Panc1 (cell line): ENCODE measurements at regions not wholly inside any gene's neighbourhood (a gene's known extent, or its start where the extent isn't known, plus 50 kb on each side); places are given as distances from the start of the nearest gene placed in this dataset.

ENCODE experiments used
- ATAC-seq: fragments of 200-7000 bp; cut with Tn5 transposase; 2 replicates; pipeline ENCODE4 v1.9.1; 2020; ENCODE audit warnings: mild to moderate bottlenecking, moderate library complexity
- BruUV-seq: library from RNA; stranded (reverse); fragments of 400-500 nt; replicated peaks from 2 replicates; lab custom pipeline; 2021; lab: Mats Ljungman, UMichigan
- CTCF ChIA-PET: fragments of 300-600 bp; sonication (Branson Sonifier 250); formaldehyde crosslinking; loops from one replicate; lab custom pipeline; 2022; ENCODE audit warnings: antibody characterized with exemption; lab: Charles Lee
- POLR2A ChIA-PET: fragments of 300-600 bp; sonication (Branson Sonifier 250); formaldehyde crosslinking; loops from one replicate; lab custom pipeline; 2022; ENCODE audit warnings: antibody characterized with exemption; lab: Charles Lee
- DNase-seq: peaks from one replicate; pipeline ENCODE4 v3.0.0-alpha.2; 2010; ENCODE audit warnings: low read depth, low spot score
- H3K27ac ChIP-seq: 2 replicates; pipeline ENCODE4 v1.5.1; 2011; ENCODE audit warnings: mild to moderate bottlenecking, low read length, inconsistent platforms
- H3K27me3 ChIP-seq: fragments of 200-500 bp; sonication (Bioruptor generic); 2 replicates; pipeline ENCODE4 v1.6.0; 2014; ENCODE audit warnings: low read length, inconsistent platforms; ENCODE audit not compliant: control insufficient read depth, insufficient read depth
- H3K36me3 ChIP-seq: fragments of 200-500 bp; sonication (Bioruptor generic); 2 replicates; pipeline ENCODE4 v1.5.1; 2014; ENCODE audit warnings: inconsistent platforms, mild to moderate bottlenecking, low read length, moderate library complexity; ENCODE audit not compliant: control insufficient read depth, insufficient read depth
- H3K4me1 ChIP-seq: 2 replicates; pipeline ENCODE4 v1.5.1; 2011; ENCODE audit warnings: inconsistent platforms, mild to moderate bottlenecking, low read length, moderate library complexity; ENCODE audit not compliant: control insufficient read depth, insufficient read depth
- H3K4me3 ChIP-seq, 2 experiments: 2 replicates each; pipeline ENCODE4 v1.5.1; 2011 to 2012; ENCODE audit warnings: low read depth in 2 of 2, low read length in 2 of 2, mild to moderate bottlenecking in 2 of 2, inconsistent platforms in 1 of 2, moderate library complexity in 1 of 2
- H3K9me3 ChIP-seq: fragments of 200-500 bp; sonication (Bioruptor generic); 2 replicates; pipeline ENCODE4 v1.5.1; 2014; ENCODE audit warnings: low read depth, mild to moderate bottlenecking, inconsistent platforms, low read length, moderate library complexity; ENCODE audit not compliant: control insufficient read depth, insufficient read depth
- POLR2AphosphoS5 ChIP-seq: IDR thresholded peaks from 2 replicates; pipeline ENCODE4 v1.6.1; 2012; ENCODE audit warnings: mild to moderate bottlenecking, low read depth, low read length, moderate library complexity
- SIN3A ChIP-seq: IDR thresholded peaks from 2 replicates; pipeline ENCODE4 v1.6.1; 2012; ENCODE audit warnings: low read depth, mild to moderate bottlenecking, low read length, moderate library complexity, borderline replicate concordance; ENCODE audit not compliant: insufficient read depth
- TCF7L2 ChIP-seq: IDR thresholded peaks from 2 replicates; pipeline ENCODE4 v1.6.1; 2011; ENCODE audit warnings: mild to moderate bottlenecking, low read depth, low read length, inconsistent platforms
- in situ Hi-C: cut with HindIII; loops from 2 replicates; pipeline ENCODE4 v1.10.0; 2016; ENCODE audit warnings: low sequenced_read_pairs, low pct_unique_long_range_greater_than_20kb
- intact Hi-C: fragments of 100-400 bp; cut with micrococcal nuclease; formaldehyde crosslinking; loops from one replicate; pipeline ENCODE4 v1.10.0; 2022; ENCODE audit not compliant: unreplicated experiment
- TF ChIP-seq, protein P1 (sequence below): fragments of 450-650 bp; IDR thresholded peaks from 2 replicates; pipeline ENCODE4 v1.5.1; 2017; ENCODE audit warnings: mild to moderate bottlenecking
- TF ChIP-seq, protein P2 (sequence below), 2 experiments: IDR thresholded peaks; 2 replicates each; pipeline ENCODE4 v1.6.1; 2011 to 2012; ENCODE audit warnings: low read depth in 2 of 2, control low read depth in 1 of 2, low read length in 1 of 2, mild to moderate bottlenecking in 1 of 2, moderate library complexity in 1 of 2; ENCODE audit not compliant: insufficient read depth in 1 of 2

DNA sequence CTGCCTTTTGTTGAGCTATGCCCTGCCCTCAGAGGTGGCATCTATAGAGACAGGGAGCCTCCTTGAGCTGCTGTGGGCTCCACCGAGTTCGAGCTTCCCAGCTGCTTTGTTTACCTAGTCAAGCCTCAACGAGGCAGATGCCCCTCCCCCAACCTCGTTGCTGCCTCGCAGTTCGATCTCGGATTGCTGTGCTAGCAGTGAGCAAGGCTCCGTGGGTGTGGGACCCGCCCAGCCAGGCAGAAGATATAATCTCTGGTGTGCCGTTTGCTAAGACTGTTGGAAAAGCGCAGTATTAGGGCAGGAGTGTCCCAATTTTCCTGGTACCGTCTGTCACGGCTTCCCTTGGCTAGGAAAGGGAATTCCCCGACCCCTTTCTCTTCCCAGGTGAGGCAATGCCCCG is 88.4 kb upstream of the CDK6 start:
- Histone ChIP-seq H3K36me3 (no peaks in the 10 kb centered on the region), H3K9me3 (no peaks in the 10 kb centered on the region), H3K4me1 (no peaks in the 10 kb centered on the region), H3K4me3 (no peak overlapping the region), H3K27ac (no peak overlapping the region), H3K27me3 (no peaks in the 10 kb centered on the region)
- ChIA-PET CTCF (no interaction called here), POLR2A (no interaction called here)
- ATAC-seq (no peak), DNase-seq (no peak)
- no peak for TF ChIP-seq SIN3A
- TF ChIP-seq, protein P1, sequence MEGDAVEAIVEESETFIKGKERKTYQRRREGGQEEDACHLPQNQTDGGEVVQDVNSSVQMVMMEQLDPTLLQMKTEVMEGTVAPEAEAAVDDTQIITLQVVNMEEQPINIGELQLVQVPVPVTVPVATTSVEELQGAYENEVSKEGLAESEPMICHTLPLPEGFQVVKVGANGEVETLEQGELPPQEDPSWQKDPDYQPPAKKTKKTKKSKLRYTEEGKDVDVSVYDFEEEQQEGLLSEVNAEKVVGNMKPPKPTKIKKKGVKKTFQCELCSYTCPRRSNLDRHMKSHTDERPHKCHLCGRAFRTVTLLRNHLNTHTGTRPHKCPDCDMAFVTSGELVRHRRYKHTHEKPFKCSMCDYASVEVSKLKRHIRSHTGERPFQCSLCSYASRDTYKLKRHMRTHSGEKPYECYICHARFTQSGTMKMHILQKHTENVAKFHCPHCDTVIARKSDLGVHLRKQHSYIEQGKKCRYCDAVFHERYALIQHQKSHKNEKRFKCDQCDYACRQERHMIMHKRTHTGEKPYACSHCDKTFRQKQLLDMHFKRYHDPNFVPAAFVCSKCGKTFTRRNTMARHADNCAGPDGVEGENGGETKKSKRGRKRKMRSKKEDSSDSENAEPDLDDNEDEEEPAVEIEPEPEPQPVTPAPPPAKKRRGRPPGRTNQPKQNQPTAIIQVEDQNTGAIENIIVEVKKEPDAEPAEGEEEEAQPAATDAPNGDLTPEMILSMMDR, result no peak
- no peak for TF ChIP-seq TCF7L2
- no peak for TF ChIP-seq POLR2AphosphoS5
- TF ChIP-seq, protein P2, sequence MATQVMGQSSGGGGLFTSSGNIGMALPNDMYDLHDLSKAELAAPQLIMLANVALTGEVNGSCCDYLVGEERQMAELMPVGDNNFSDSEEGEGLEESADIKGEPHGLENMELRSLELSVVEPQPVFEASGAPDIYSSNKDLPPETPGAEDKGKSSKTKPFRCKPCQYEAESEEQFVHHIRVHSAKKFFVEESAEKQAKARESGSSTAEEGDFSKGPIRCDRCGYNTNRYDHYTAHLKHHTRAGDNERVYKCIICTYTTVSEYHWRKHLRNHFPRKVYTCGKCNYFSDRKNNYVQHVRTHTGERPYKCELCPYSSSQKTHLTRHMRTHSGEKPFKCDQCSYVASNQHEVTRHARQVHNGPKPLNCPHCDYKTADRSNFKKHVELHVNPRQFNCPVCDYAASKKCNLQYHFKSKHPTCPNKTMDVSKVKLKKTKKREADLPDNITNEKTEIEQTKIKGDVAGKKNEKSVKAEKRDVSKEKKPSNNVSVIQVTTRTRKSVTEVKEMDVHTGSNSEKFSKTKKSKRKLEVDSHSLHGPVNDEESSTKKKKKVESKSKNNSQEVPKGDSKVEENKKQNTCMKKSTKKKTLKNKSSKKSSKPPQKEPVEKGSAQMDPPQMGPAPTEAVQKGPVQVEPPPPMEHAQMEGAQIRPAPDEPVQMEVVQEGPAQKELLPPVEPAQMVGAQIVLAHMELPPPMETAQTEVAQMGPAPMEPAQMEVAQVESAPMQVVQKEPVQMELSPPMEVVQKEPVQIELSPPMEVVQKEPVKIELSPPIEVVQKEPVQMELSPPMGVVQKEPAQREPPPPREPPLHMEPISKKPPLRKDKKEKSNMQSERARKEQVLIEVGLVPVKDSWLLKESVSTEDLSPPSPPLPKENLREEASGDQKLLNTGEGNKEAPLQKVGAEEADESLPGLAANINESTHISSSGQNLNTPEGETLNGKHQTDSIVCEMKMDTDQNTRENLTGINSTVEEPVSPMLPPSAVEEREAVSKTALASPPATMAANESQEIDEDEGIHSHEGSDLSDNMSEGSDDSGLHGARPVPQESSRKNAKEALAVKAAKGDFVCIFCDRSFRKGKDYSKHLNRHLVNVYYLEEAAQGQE (IDR thresholded peaks at IDR 0.05; ENCODE audit: insufficient read depth in 1 of 2, low read depth in 2 of 2, low read length in 1 of 2), result no peak
- in situ Hi-C loops, result no loop called here
- no TSS peak for BruUV-seq
- intact Hi-C loops, result no loop called here

DNA sequence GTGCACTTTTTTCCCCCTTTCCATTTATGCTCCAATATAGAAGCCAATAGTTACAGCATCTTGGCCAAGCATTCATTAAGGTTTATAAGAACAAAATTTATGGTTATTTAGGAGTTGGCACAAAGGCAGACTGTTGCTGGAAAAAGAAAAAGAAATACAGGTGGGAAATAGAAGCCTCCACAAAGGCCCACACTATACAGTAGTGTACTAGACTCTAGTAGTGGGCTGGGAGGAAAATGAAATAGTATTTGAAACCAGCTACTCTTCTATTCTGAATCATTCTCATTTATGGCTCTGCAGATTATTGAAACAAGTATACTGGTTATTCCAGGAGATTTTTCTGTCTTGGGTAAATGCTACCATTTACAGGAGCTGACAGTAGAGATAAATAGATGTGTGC is 80.9 kb upstream of the CDK6 start:
- intact Hi-C loops, result no loop called here
- H3K9me3 ChIP-seq, result no peaks in the 10 kb centered on the region
- no peaks in the 10 kb centered on the region for H3K36me3 ChIP-seq
- peaks cover 22% of the 10 kb centered on the region for H3K4me1 ChIP-seq
- CTCF ChIA-PET, result no interaction called here
- DNase-seq (no peak), ATAC-seq (0 out of 2 replicates have a peak, but pooled peaks have one; percentile 19)
- BruUV-seq, result no TSS peak
- in situ Hi-C loops, result no loop called here
- no peaks in the 10 kb centered on the region for H3K27me3 ChIP-seq
- TF ChIP-seq, protein P2 (IDR thresholded peaks at IDR 0.05; ENCODE audit: insufficient read depth in 1 of 2, low read depth in 2 of 2, low read length in 1 of 2), result no peak
- TF ChIP-seq, protein P1, result no peak
- no peak for TF ChIP-seq SIN3A
- no peak overlapping the region for H3K4me3 ChIP-seq
- POLR2A ChIA-PET, result interaction anchor here (0.5 kb wide), 1 partner anchor 284 kb away, joined by 3 read pairs; no protein-coding TSS in a partner anchor
- H3K27ac ChIP-seq, result peak overlapping the region; percentile 89
